HG03558 (cell line): ENCODE measurements at regions not wholly inside any gene's neighbourhood (a gene's known extent, or its start where the extent isn't known, plus 50 kb on each side); places are given as distances from the start of the nearest gene placed in this dataset.
"Not testable (repeated sequence)": the region's sequence is repeated elsewhere in the genome, so short reads cannot be mapped to it uniquely, and the experiment has no call there.

Experiments used
- ATAC-seq: cut with Tn5 transposase; IDR thresholded peaks from one replicate; pipeline ENCODE4 v1.9.1; 2021; ENCODE audit warnings: moderate number of reproducible peaks; ENCODE audit not compliant: unreplicated experiment; ENCODE audit errors: extremely low read depth

- no peak for ATAC-seq
Measured at GRCh38 chr7:81111358-81111757, 192.5 kb upstream of the SEMA3C start.

GRCh38 chr7:81110673-81111072 lies 191.8 kb upstream of the SEMA3C start:
- ATAC-seq = no peak

GRCh38 chr7:81098213-81098612 lies 179.4 kb upstream of the SEMA3C start:
- no peak for ATAC-seq

GRCh38 chr7:81094952-81095351 lies 176.1 kb upstream of the SEMA3C start:
- no peak for ATAC-seq

GRCh38 chr7:81081616-81082015 lies 162.8 kb upstream of the SEMA3C start:
- ATAC-seq = no peak

GRCh38 chr7:81080553-81080952 lies 161.7 kb upstream of the SEMA3C start:
- ATAC-seq = no peak

GRCh38 chr7:81079746-81080145 lies 160.9 kb upstream of the SEMA3C start:
- no peak for ATAC-seq

- no peak for ATAC-seq
Measured at GRCh38 chr7:81075150-81075549, 156.3 kb upstream of the SEMA3C start.

- ATAC-seq = no peak
Measured at GRCh38 chr7:81074406-81074805, 155.6 kb upstream of the SEMA3C start.

GRCh38 chr7:81073931-81074251 lies 155.0 kb upstream of the SEMA3C start:
- ATAC-seq = no peak

GRCh38 chr7:81070956-81071355 lies 152.1 kb upstream of the SEMA3C start:
- no peak for ATAC-seq

GRCh38 chr7:81066797-81067196 lies 147.9 kb upstream of the SEMA3C start:
- ATAC-seq = no peak

- no peak for ATAC-seq
Measured at GRCh38 chr7:81064426-81064825, 145.6 kb upstream of the SEMA3C start.

- no peak for ATAC-seq
Measured at GRCh38 chr7:81062755-81063154, 143.9 kb upstream of the SEMA3C start.

- ATAC-seq = not testable (repeated sequence)
Measured at GRCh38 chr7:81057469-81057868, 138.6 kb upstream of the SEMA3C start.

GRCh38 chr7:81053623-81054022 lies 134.8 kb upstream of the SEMA3C start:
- ATAC-seq = no peak

- ATAC-seq = no peak
Measured at GRCh38 chr7:81051811-81052413, 133.1 kb upstream of the SEMA3C start.

- ATAC-seq = no peak
Measured at GRCh38 chr7:81045491-81046030, 126.7 kb upstream of the SEMA3C start.

- not testable (repeated sequence) for ATAC-seq
Measured at GRCh38 chr7:81042646-81043045, 123.8 kb upstream of the SEMA3C start.

- no peak for ATAC-seq
Measured at GRCh38 chr7:81040496-81040895, 121.6 kb upstream of the SEMA3C start.

- ATAC-seq = no peak
Measured at GRCh38 chr7:81036871-81037270, 118.0 kb upstream of the SEMA3C start.

- no peak for ATAC-seq
Measured at GRCh38 chr7:81036057-81036456, 117.2 kb upstream of the SEMA3C start.

- no peak for ATAC-seq
Measured at GRCh38 chr7:81031996-81032395, 113.1 kb upstream of the SEMA3C start.
